ENCODE measurements at regions not wholly inside any gene's neighbourhood (a gene's known extent, or its start where the extent isn't known, plus 50 kb on each side); places are given as distances from the start of the nearest gene placed in this dataset.

DNA sequence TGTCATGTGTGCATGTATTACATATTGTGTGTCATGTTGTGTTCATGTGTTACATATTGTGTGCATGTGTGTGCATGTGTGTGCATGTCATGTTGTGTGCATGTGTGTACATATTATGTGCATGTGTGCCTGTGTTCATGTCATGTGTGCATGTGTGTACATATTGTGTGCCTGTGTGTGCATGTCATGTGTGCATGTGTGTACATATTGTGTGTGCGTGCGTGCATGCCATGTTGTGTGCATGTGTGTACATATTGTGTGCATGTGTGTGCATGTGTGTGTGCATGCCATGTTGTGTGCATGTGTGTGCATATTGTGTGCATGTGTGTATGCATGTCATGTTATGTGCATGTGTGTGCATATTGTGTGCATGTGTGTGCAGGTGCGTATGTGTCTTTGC is 267.1 kb downstream of the EIPR1 start:
- no peak for TF ChIP-seq EZH2phosphoT487 (conservative IDR thresholded peaks at IDR 0.05; ENCODE audit: low read length)
- TF ChIP-seq, protein P1, sequence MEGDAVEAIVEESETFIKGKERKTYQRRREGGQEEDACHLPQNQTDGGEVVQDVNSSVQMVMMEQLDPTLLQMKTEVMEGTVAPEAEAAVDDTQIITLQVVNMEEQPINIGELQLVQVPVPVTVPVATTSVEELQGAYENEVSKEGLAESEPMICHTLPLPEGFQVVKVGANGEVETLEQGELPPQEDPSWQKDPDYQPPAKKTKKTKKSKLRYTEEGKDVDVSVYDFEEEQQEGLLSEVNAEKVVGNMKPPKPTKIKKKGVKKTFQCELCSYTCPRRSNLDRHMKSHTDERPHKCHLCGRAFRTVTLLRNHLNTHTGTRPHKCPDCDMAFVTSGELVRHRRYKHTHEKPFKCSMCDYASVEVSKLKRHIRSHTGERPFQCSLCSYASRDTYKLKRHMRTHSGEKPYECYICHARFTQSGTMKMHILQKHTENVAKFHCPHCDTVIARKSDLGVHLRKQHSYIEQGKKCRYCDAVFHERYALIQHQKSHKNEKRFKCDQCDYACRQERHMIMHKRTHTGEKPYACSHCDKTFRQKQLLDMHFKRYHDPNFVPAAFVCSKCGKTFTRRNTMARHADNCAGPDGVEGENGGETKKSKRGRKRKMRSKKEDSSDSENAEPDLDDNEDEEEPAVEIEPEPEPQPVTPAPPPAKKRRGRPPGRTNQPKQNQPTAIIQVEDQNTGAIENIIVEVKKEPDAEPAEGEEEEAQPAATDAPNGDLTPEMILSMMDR (IDR thresholded peaks at IDR 0.05; ENCODE audit: insufficient read depth, low read length, poor library complexity, severe bottlenecking): no peak

Data from SU-DHL-6 (cell line).